Chondrocyte (in vitro differentiated cells): ENCODE measurements at regions not wholly inside any gene's neighbourhood (a gene's known extent, or its start where the extent isn't known, plus 50 kb on each side); places are given as distances from the start of the nearest gene placed in this dataset.

ENCODE experiments used
- DNase-seq: peaks from one replicate; pipeline ENCODE4 v3.0.0; 2021; ENCODE audit warnings: mixed read lengths, low spot score
- H3K27ac Mint-ChIP-seq: one replicate; pipeline ENCODE4 v1.8.0; 2021; ENCODE audit warnings: mild to moderate bottlenecking, moderate library complexity, mixed read lengths; ENCODE audit not compliant: unreplicated experiment
- H3K27me3 Mint-ChIP-seq: 2 replicates; pipeline ENCODE4 v1.8.0; 2021; ENCODE audit warnings: low read depth, mixed read lengths
- H3K36me3 Mint-ChIP-seq: 2 replicates; pipeline ENCODE4 v1.8.0; 2021; ENCODE audit warnings: low read depth, mixed read lengths
- H3K4me1 Mint-ChIP-seq: 2 replicates; pipeline ENCODE4 v1.8.0; 2021; ENCODE audit warnings: low read depth, mild to moderate bottlenecking, mixed read lengths
- H3K4me3 Mint-ChIP-seq: one replicate; pipeline ENCODE4 v1.8.0; 2021; ENCODE audit warnings: mild to moderate bottlenecking, moderate library complexity, mixed read lengths; ENCODE audit not compliant: unreplicated experiment
- H3K9me3 Mint-ChIP-seq: 2 replicates; pipeline ENCODE4 v1.8.0; 2021; ENCODE audit warnings: low read depth, mixed read lengths
- TF ChIP-seq, protein P1 (sequence below): fragments of 200-600 bp; sonication (generic); IDR thresholded peaks from 2 replicates; pipeline ENCODE4 v1.5.0; 2021; ENCODE audit warnings: antibody characterized with exemption, mild to moderate bottlenecking, moderate library complexity

DNA sequence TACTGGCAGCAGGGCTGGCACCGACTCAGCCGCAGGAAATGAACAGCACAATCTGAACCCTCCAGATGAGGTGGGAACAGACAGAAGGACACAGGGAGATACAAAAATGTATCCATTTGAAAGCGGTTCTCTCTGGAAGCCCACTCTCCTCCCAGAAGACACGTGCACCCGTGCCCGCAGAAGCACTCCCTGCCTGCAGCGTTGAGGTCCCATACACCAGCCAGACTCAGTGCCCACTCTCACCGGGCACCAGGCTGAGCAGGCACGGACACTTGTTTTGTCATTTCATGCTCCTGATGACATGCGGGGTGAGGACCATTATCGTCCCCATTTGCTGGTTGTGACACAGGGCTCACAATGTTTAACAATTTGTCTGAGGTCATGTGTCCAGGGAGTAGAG lies 297.4 kb upstream of the TLE3 start:
- no peak for DNase-seq
- H3K4me1 Mint-ChIP-seq = no peaks in the 10 kb centered on the region
- peaks cover 4% of the 10 kb centered on the region for H3K9me3 Mint-ChIP-seq
- no peak overlapping the region for H3K27ac Mint-ChIP-seq
- TF ChIP-seq, protein P1, sequence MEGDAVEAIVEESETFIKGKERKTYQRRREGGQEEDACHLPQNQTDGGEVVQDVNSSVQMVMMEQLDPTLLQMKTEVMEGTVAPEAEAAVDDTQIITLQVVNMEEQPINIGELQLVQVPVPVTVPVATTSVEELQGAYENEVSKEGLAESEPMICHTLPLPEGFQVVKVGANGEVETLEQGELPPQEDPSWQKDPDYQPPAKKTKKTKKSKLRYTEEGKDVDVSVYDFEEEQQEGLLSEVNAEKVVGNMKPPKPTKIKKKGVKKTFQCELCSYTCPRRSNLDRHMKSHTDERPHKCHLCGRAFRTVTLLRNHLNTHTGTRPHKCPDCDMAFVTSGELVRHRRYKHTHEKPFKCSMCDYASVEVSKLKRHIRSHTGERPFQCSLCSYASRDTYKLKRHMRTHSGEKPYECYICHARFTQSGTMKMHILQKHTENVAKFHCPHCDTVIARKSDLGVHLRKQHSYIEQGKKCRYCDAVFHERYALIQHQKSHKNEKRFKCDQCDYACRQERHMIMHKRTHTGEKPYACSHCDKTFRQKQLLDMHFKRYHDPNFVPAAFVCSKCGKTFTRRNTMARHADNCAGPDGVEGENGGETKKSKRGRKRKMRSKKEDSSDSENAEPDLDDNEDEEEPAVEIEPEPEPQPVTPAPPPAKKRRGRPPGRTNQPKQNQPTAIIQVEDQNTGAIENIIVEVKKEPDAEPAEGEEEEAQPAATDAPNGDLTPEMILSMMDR = no peak
- H3K36me3 Mint-ChIP-seq = no peaks in the 10 kb centered on the region
- no peak overlapping the region for H3K4me3 Mint-ChIP-seq
- peaks cover 48% of the 10 kb centered on the region for H3K27me3 Mint-ChIP-seq

DNA sequence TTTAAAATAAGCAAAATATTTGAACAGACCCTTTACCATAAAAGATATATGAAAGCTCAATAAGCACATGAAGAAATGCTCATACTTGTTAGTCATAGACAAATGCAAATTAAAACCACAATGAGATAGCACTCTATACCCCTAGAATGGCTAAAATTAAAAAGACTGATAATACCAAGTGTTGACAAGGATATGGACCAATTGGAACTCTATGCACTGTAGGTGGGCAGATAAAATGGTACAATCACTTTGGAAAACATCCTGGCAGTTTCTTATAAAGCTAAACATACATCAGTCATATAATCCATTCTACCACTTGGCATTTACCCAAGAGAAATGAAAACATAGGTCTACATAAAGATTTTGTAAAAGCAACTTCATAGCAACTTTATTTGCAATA lies 293.0 kb upstream of the TLE3 start:
- no peak for DNase-seq
- Mint-ChIP-seq H3K4me3 (no peak overlapping the region), H3K27me3 (peaks cover 21% of the 10 kb centered on the region), H3K9me3 (peaks cover 4% of the 10 kb centered on the region), H3K36me3 (no peaks in the 10 kb centered on the region), H3K4me1 (peaks cover 3% of the 10 kb centered on the region), H3K27ac (no peak overlapping the region)
- TF ChIP-seq, protein P1 = no peak

DNA sequence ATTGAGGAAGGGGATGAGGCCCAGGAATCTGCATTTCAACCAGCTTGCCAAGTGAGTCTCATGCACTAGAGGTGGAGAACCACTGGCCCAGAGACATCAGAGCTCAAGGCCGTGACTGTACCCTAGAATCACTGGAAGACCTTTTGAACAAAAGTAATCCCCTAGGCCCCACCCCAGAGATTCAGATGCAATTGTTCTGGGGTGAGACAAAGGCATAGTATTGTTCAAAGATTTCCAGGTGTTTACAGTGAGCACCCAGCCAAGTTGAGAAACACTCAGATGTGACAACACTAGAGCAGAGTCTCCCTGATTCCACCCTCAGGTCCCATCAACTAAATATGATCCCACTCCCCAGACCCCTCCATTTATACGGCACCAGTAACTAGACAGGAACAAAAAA lies 290.3 kb upstream of the TLE3 start:
- DNase-seq = no peak
- H3K27ac Mint-ChIP-seq = no peak overlapping the region

DNA sequence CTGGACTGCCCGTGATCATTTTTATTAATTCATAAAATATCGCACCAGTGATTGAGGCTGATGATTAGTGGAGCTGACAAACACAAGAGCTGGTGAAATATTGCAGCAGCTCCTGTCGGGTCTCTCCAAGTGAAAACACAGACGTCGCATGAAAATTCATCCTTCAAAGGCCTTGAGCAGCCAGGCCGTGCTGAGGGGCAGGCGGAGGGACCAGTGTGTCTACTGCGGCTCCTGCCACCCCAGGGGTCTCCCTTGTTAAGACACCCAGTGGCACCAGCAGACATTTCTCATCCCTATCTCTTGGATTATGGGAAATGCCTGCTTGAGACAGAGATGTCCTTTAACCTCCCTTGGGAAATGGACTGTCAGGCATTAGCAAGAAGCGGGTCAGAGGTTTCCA lies 289.4 kb upstream of the TLE3 start:
- TF ChIP-seq, protein P1 = no peak
- DNase-seq = no peak
- H3K27ac Mint-ChIP-seq = no peak overlapping the region
- H3K36me3 Mint-ChIP-seq = no peaks in the 10 kb centered on the region
- H3K9me3 Mint-ChIP-seq = peaks cover 5% of the 10 kb centered on the region
- no peak overlapping the region for H3K4me3 Mint-ChIP-seq
- peaks cover 3% of the 10 kb centered on the region for H3K4me1 Mint-ChIP-seq
- peaks cover 11% of the 10 kb centered on the region for H3K27me3 Mint-ChIP-seq

More for the DNA sequence above, 290.3 kb upstream of the TLE3 start:
- peaks cover 4% of the 10 kb centered on the region for H3K9me3 Mint-ChIP-seq
- H3K36me3 Mint-ChIP-seq = no peaks in the 10 kb centered on the region
- no peak overlapping the region for H3K4me3 Mint-ChIP-seq
- TF ChIP-seq, protein P1 = no peak
- peaks cover 3% of the 10 kb centered on the region for H3K4me1 Mint-ChIP-seq
- peaks cover 11% of the 10 kb centered on the region for H3K27me3 Mint-ChIP-seq

DNA sequence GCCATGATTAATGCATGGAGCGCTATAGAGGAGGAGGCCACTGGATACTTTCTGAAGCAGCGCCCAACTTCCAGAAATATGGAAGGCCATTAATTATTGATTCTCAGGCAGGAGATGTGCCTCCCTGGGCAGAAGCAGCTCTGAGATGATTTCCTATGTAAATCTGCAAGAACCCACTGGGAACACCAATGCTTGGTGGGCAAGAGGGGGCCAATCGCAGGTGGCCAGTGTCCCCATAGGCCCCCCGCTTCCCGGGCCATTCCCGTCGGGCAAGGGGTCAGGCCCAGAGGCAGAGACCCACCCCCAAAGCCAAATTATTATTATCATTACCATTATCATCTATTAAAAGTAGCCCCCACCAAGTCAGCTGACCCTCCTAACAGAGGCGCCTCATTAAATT lies 288.0 kb upstream of the TLE3 start:
- Mint-ChIP-seq H3K36me3 (no peaks in the 10 kb centered on the region), H3K27ac (no peak overlapping the region), H3K27me3 (peaks cover 11% of the 10 kb centered on the region), H3K9me3 (peaks cover 8% of the 10 kb centered on the region), H3K4me1 (peaks cover 3% of the 10 kb centered on the region), H3K4me3 (no peak overlapping the region)
- TF ChIP-seq, protein P1 = no peak
- no peak for DNase-seq
